Prostate gland (tissue), 2 donors: ENCODE measurements at regions not wholly inside any gene's neighbourhood (a gene's known extent, or its start where the extent isn't known, plus 50 kb on each side); places are given as distances from the start of the nearest gene placed in this dataset.
A peak's percentile ranks its signal among the peaks of the same experiment; 100 is the strongest.

Experiments
- DNase-seq: peaks from one replicate; pipeline ENCODE4 v3.0.0-alpha.2; 2019; ENCODE audit warnings: low spot score
- H3K27ac ChIP-seq, 2 donors: fragments of 200-600 bp; sonication (generic); 2 replicates each; pipeline ENCODE4 v1.5.1; 2017 to 2019
- H3K27me3 ChIP-seq: fragments of 200-600 bp; sonication (generic); replicated peaks from 2 replicates; pipeline ENCODE4 v1.5.1; 2019; ENCODE audit not compliant: insufficient read depth
- H3K36me3 ChIP-seq, 2 donors: fragments of 200-600 bp; sonication (generic); 1 replicate in 1 of 2; 2 replicates in 1 of 2; pipeline versions ENCODE4 v1.5.1 to v1.8.1; 2017 to 2019
- H3K4me1 ChIP-seq: fragments of 200-600 bp; sonication (generic); replicated peaks from 2 replicates; pipeline ENCODE4 v1.5.1; 2019
- H3K4me3 ChIP-seq, 2 donors: fragments of 200-600 bp; sonication (generic); 2 replicates each; pipeline ENCODE4 v1.5.1; 2017 to 2019
- H3K9me3 ChIP-seq: fragments of 200-600 bp; sonication (generic); 2 replicates; pipeline ENCODE4 v1.5.1; 2017
- POLR2A ChIP-seq: fragments of 450-650 bp; IDR thresholded peaks from one replicate; pipeline ENCODE4 v1.6.1; 2016; ENCODE audit warnings: antibody characterized with exemption, mild to moderate bottlenecking
- POLR2AphosphoS5 ChIP-seq: sonication (generic); formaldehyde crosslinking; IDR thresholded peaks from one replicate; pipeline ENCODE4 v1.6.1; 2017; ENCODE audit warnings: antibody characterized with exemption
- WGBS: methylation state at CpG from one replicate; pipeline ENCODE4 v1.1.5; 2018; 5-methylcytosine and 5-hydroxymethylcytosine counted together
- intact Hi-C: fragments of 100-400 bp; cut with DNase I; formaldehyde crosslinking; loops from one replicate; pipeline ENCODE4 v1.14.2; 2022
- TF ChIP-seq, protein P1 (sequence below), 4 experiments: fragments of 200-600 bp in 2 of 4; fragments of 450-650 bp in 2 of 4; sonication (generic) in 2 of 4; IDR thresholded peaks; 1 replicate in 3 of 4; 2 replicates in 1 of 4; pipeline ENCODE4 v1.5.1; 2016 to 2019; ENCODE audit warnings: antibody characterized with exemption in 4 of 4, mild to moderate bottlenecking in 2 of 4, moderate library complexity in 2 of 4

DNA sequence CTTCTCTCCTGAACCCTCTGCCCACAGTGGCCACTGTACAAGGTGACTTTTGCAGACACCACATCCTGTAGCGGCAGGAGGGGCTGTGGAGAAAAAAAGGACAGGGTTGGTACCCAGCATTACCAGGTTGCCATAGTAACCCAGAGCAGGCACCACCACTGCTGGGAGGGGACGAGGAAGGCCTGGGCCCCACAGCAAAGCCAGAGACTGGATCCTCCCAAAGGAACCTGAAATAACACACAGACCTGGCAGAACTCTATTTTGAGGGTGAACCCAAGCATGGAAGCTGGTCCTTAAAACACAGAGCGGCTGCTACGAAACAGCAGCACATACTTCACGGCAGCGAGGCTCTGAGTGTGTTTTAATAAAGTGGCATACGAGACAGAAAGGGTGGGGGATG, 380.6 kb downstream of the CTTN start:
- 52% methylated on average over 7 of the region's 7 CpGs for WGBS
- no peaks in the 10 kb centered on the region for H3K4me1 ChIP-seq
- TF ChIP-seq POLR2AphosphoS5 = no peak
- no peak for TF ChIP-seq POLR2A
- TF ChIP-seq, protein P1, sequence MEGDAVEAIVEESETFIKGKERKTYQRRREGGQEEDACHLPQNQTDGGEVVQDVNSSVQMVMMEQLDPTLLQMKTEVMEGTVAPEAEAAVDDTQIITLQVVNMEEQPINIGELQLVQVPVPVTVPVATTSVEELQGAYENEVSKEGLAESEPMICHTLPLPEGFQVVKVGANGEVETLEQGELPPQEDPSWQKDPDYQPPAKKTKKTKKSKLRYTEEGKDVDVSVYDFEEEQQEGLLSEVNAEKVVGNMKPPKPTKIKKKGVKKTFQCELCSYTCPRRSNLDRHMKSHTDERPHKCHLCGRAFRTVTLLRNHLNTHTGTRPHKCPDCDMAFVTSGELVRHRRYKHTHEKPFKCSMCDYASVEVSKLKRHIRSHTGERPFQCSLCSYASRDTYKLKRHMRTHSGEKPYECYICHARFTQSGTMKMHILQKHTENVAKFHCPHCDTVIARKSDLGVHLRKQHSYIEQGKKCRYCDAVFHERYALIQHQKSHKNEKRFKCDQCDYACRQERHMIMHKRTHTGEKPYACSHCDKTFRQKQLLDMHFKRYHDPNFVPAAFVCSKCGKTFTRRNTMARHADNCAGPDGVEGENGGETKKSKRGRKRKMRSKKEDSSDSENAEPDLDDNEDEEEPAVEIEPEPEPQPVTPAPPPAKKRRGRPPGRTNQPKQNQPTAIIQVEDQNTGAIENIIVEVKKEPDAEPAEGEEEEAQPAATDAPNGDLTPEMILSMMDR (IDR thresholded peaks at IDR 0.05) = no peak

GRCh38 chr11:70779433-70780245, 381.3 kb downstream of the CTTN start:
- 50% methylated on average over 9 of the region's 9 CpGs for WGBS
- H3K4me3 ChIP-seq = no peak overlapping the region
- DNase-seq = no peak
- no peaks in the 10 kb centered on the region for H3K9me3 ChIP-seq
- no peaks in the 10 kb centered on the region for H3K27me3 ChIP-seq
- TF ChIP-seq, protein P1 (IDR thresholded peaks at IDR 0.05) = no peak
- TF ChIP-seq POLR2A = no peak
- TF ChIP-seq POLR2AphosphoS5 = no peak
- intact Hi-C loops = no loop called here
- no peaks in the 10 kb centered on the region for H3K36me3 ChIP-seq
- H3K4me1 ChIP-seq = no peaks in the 10 kb centered on the region
- no peak overlapping the region for H3K27ac ChIP-seq

More for the DNA sequence above, 380.6 kb downstream of the CTTN start:
- Histone ChIP-seq H3K9me3 (no peaks in the 10 kb centered on the region), H3K27me3 (no peaks in the 10 kb centered on the region), H3K4me3 (no peak overlapping the region), H3K36me3 (no peaks in the 10 kb centered on the region), H3K27ac (peak overlapping the region in 1 of 2 donors; percentile 10)
- no peak for DNase-seq
- intact Hi-C loops = no loop called here

- Histone ChIP-seq H3K4me1 (no peaks in the 10 kb centered on the region), H3K9me3 (no peaks in the 10 kb centered on the region), H3K36me3 (no peaks in the 10 kb centered on the region), H3K27me3 (no peaks in the 10 kb centered on the region), H3K4me3 (no peak overlapping the region), H3K27ac (no peak overlapping the region)
- intact Hi-C loops = no loop called here
- TF ChIP-seq POLR2AphosphoS5 (no peak), POLR2A (no peak)
- TF ChIP-seq, protein P1 (IDR thresholded peaks at IDR 0.05) = no peak
- WGBS = 69% methylated on average over 1 of the region's 1 CpG
- no peak for DNase-seq
These were observed 381.9 kb downstream of the CTTN start for GRCh38 chr11:70780246-70780535.

DNA sequence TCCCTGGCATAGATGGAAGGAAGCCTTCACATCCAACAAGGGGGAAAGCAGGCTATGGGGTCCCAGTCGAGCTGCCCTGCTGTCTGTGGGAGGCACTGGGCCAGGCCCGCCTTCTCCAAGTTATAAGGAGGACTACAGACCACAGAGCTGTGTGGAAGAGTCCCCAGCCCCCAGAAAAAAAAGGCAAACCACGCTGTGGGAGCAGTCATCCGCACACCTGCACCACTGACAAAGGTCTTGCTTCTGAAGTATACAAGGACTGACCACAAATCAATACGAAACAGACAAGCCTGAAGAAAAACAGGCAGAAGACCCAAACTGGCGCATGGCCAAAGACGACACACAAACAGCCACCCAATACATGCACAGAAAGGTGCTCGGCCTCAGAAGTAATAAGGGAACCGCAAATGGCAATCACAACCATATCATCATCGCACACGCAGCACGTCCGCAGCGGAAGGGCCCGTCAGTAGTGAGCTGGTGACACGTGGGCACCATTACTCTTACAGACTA, 384.1 kb downstream of the CTTN start:
- WGBS = 83% methylated on average over 16 of the region's 16 CpGs
- intact Hi-C loops = no loop called here
- no peak for DNase-seq
- no peak overlapping the region for H3K27ac ChIP-seq
- no peaks in the 10 kb centered on the region for H3K4me1 ChIP-seq
- TF ChIP-seq, protein P1 (IDR thresholded peaks at IDR 0.05) = no peak
- TF ChIP-seq POLR2A (no peak), POLR2AphosphoS5 (no peak)
- H3K36me3 ChIP-seq = no peaks in the 10 kb centered on the region
- no peaks in the 10 kb centered on the region for H3K9me3 ChIP-seq
- H3K4me3 ChIP-seq = no peak overlapping the region
- H3K27me3 ChIP-seq = no peaks in the 10 kb centered on the region

- H3K9me3 ChIP-seq = no peaks in the 10 kb centered on the region
- H3K27ac ChIP-seq = no peak overlapping the region
- no peak overlapping the region for H3K4me3 ChIP-seq
- no peaks in the 10 kb centered on the region for H3K36me3 ChIP-seq
- H3K4me1 ChIP-seq = no peaks in the 10 kb centered on the region
- 59% methylated on average over 11 of the region's 11 CpGs for whole genome bisulfite sequencing
- TF ChIP-seq POLR2AphosphoS5 (no peak), POLR2A (no peak)
- TF ChIP-seq, protein P1 (IDR thresholded peaks at IDR 0.05) = no peak
- intact Hi-C loops = no loop called here
- no peaks in the 10 kb centered on the region for H3K27me3 ChIP-seq
- no peak for DNase-seq
These were observed 385.0 kb downstream of the CTTN start for GRCh38 chr11:70783356-70783755.
